ENCODE measurements at regions not wholly inside any gene's neighbourhood (a gene's known extent, or its start where the extent isn't known, plus 50 kb on each side); places are given as distances from the start of the nearest gene placed in this dataset.

DNA sequence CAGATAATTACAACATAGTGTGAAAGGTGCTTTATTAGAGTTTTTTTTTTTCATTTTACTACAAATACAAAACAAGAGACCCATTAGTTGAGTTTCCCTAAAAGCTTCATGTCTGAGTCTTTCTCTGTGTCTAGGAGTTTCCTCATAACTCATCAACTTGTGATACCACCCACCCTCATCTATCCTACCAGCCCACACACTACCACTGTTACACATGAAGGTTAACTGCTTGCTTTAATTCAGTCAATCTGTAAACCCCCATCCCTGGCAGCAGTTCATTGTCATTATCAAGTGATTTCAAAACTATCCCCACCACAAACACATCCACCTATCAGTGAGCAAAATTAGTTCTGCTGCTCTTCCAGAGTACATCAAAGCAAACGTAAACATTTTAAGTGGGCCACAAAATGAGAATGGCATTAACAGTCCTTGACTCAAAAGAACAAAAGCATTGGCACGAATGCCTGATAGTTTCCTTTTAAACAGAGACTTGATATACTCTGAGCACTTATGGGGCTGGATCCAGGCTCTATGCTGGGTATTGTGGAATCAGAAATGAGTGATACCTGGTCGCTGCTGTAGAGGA is 331.6 kb upstream of the FAM241A start:
- POLR2A ChIA-PET (ENCODE audit: partially characterized antibody), result no interaction called here
- no peaks in the 10 kb centered on the region for H3K23me2 ChIP-seq (ENCODE audit: low read depth, low read length)

More for the DNA sequence above, 331.6 kb upstream of the FAM241A start:
- H3K36me3 ChIP-seq (ENCODE audit: control insufficient read depth in 2 of 4, insufficient read depth in 4 of 4, low read length in 3 of 4), result no peaks in the 10 kb centered on the region
- no peak overlapping the region for H2BK15ac ChIP-seq (ENCODE audit: low read length)
- H3K56ac ChIP-seq (replicated peaks; ENCODE audit: insufficient read length, low read depth, low read length), result no peak overlapping the region
- no peak overlapping the region for H2AFZ ChIP-seq (ENCODE audit: low read length)
- no peak overlapping the region for H3K14ac ChIP-seq (ENCODE audit: insufficient read length)
- no peak for DNase-seq (ENCODE audit: low read depth in 1 of 2, low spot score in 2 of 2)
- H4K8ac ChIP-seq (ENCODE audit: extremely low read depth, insufficient read depth, low read length), result no peak overlapping the region
- H3K4me2 ChIP-seq (ENCODE audit: insufficient read depth in 1 of 2, low read depth in 2 of 2, low read length in 2 of 2), result no peak overlapping the region
- no peak overlapping the region for H2AK5ac ChIP-seq (ENCODE audit: low read depth, low read length)
- no peak overlapping the region for H3K4ac ChIP-seq (replicated peaks; ENCODE audit: insufficient read length, low read depth, low read length)
- H2BK12ac ChIP-seq (ENCODE audit: low read depth, low read length), result no peak overlapping the region
- no peak overlapping the region for H3K27ac ChIP-seq (ENCODE audit: low read depth, low read length)
- H3K79me2 ChIP-seq (ENCODE audit: control insufficient read depth in 1 of 2, insufficient read depth in 2 of 2, low read length in 2 of 2), result no peaks in the 10 kb centered on the region
- H3K4me1 ChIP-seq (replicated peaks in 1 of 4; ENCODE audit: control insufficient read depth in 3 of 4, insufficient read depth in 4 of 4, low read length in 3 of 4), result no peaks in the 10 kb centered on the region
- peaks cover 0 to 3% of the 10 kb centered on the region in 2 experiments for H4K20me1 ChIP-seq (replicated peaks in 1 of 2; ENCODE audit: control insufficient read depth in 1 of 2, insufficient read depth in 2 of 2, low read length in 2 of 2)
- H2BK120ac ChIP-seq (replicated peaks; ENCODE audit: low read depth, low read length), result no peak overlapping the region
- no peak overlapping the region for H3K4me3 ChIP-seq (ENCODE audit: extremely low read depth in 1 of 4, insufficient read depth in 2 of 4, low read depth in 3 of 4, low read length in 4 of 4)
- FAIRE-seq, result no peak
- H2BK5ac ChIP-seq (ENCODE audit: low read depth, low read length), result no peak overlapping the region
- no peak overlapping the region for H2BK20ac ChIP-seq (ENCODE audit: low read length)
- H3K27me3 ChIP-seq (replicated peaks in 1 of 4; ENCODE audit: control insufficient read depth in 3 of 4, extremely low read depth in 1 of 4, insufficient read depth in 3 of 4, low read length in 3 of 4), result peaks cover 15 to 30% (median 26%) of the 10 kb centered on the region in 4 experiments
- WGBS, 2 experiments (ENCODE audit: extremely low coverage in 1 of 2, insufficient coverage in 1 of 2, insufficient read length in 1 of 2, insufficient replicate concordance in 2 of 2, low coverage in 1 of 2, low lambda C conversion rate in 2 of 2, missing lambda C conversion rate in 1 of 2), result 87% methylated on average over 3 of the region's 3 CpGs; no CpG with 5 or more reads in 1 of the 2 experiments
- H3K9me3 ChIP-seq (ENCODE audit: insufficient read depth in 2 of 2, low read depth in 1 of 2, low read length in 1 of 2), result peaks cover 0 to 9% of the 10 kb centered on the region in 2 experiments; a peak in 2 of 4 replicates
- H3K9ac ChIP-seq (replicated peaks in 1 of 4; ENCODE audit: extremely low read depth in 1 of 4, low read depth in 3 of 4, low read length in 3 of 4), result peak overlapping the region in 1 of 4 experiments; percentile 8; a peak in 1 of 7 replicates
- no peak overlapping the region for H4K5ac ChIP-seq (ENCODE audit: insufficient read length, low read depth, low read length)
- CTCF ChIA-PET (ENCODE audit: partially characterized antibody), result interaction anchor here (1.0 to 1.4 kb wide), 3 partner anchors 9 to 38 kb away, joined by 3 to 4 read pairs (median 3); no protein-coding TSS in a partner anchor
- no peak overlapping the region for H3K23ac ChIP-seq (ENCODE audit: insufficient read length)
- no peak overlapping the region for H4K91ac ChIP-seq (replicated peaks; ENCODE audit: insufficient read length, low read length)
- H3K79me1 ChIP-seq (ENCODE audit: low read depth, low read length), result no peaks in the 10 kb centered on the region
- TF ChIP-seq RFX5 (IDR thresholded peaks at IDR 0.05; ENCODE audit: borderline replicate concordance, low read depth, low read length), result no peak
- no peak for TF ChIP-seq RXRA (IDR thresholded peaks at IDR 0.05; ENCODE audit: insufficient read depth, low read depth, low read length)
- no peak for TF ChIP-seq GABPA (IDR thresholded peaks at IDR 0.05; ENCODE audit: borderline replicate concordance, insufficient read depth, low read length)
- TF ChIP-seq SIN3A (conservative IDR thresholded peaks at IDR 0.05 in 1 of 2, IDR thresholded peaks at IDR 0.05 in 1 of 2; ENCODE audit: low read depth in 1 of 2, low read length in 2 of 2), result no peak
- no peak for TF ChIP-seq CHD2 (IDR thresholded peaks at IDR 0.05; ENCODE audit: low read length)
- TF ChIP-seq NANOG (IDR thresholded peaks at IDR 0.05; ENCODE audit: insufficient read depth, low read depth, low read length, poor library complexity, severe bottlenecking), result no peak
- no peak for TF ChIP-seq HDAC2 (IDR thresholded peaks at IDR 0.05; ENCODE audit: borderline replicate concordance in 1 of 2, low read depth in 2 of 2, low read length in 2 of 2)
- H3K18ac ChIP-seq (ENCODE audit: extremely low read depth, low read length), result no peak overlapping the region
